ENCODE measurements at regions not wholly inside any gene's neighbourhood (a gene's known extent, or its start where the extent isn't known, plus 50 kb on each side); places are given as distances from the start of the nearest gene placed in this dataset.

GRCh38 chr13:85191996-85192718 is 607.1 kb downstream of the SLITRK6 start:
- H3K36me3 ChIP-seq (ENCODE audit: control insufficient read depth, low read depth, low read length), result no peaks in the 10 kb centered on the region
- no peak overlapping the region for H3K9ac ChIP-seq (ENCODE audit: low read length)
- no peak overlapping the region for H3K4me3 ChIP-seq (ENCODE audit: low read length)
- H3K27me3 ChIP-seq (ENCODE audit: control insufficient read depth, insufficient read depth, low read length), result no peaks in the 10 kb centered on the region
- H3K9me3 ChIP-seq (ENCODE audit: control insufficient read depth, low read depth, low read length), result no peaks in the 10 kb centered on the region
- no peaks in the 10 kb centered on the region for H3K4me1 ChIP-seq (ENCODE audit: control insufficient read depth, low read depth, low read length)
- H3K27ac ChIP-seq (ENCODE audit: low read length), result no peak overlapping the region

DNA sequence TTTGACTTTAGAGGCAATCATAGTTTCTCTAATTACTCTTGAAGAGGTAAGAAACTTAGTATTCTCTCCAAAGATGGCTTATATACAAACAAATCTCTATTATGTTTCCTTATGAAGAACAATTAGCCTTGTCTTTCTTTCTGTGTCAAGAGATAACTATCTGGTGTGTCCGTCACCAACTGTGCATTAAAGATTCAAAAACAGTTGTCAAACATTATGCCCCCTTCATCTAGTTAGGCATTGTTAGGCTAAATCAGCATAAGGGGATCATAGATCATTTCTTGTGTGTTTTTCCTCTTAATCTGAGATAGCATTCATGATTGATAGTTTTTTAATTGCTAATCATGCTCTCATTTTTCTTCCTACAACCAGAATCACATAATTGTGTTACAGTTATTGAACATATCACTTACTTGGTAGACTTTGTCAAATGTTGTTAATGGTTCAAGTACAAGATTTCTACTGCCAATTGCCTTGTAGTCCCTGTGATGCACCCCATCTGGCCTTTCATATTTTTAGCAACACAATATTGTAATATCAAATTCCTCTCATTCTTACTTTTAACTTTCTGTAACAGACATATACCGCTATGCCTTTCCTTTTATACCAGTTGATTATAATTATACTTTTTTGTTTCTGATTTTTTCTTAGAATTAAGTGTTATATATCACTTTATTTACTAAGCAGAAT is 612.7 kb downstream of the SLITRK6 start:
- Histone ChIP-seq H3K4me1 (ENCODE audit: control insufficient read depth, low read depth, low read length) (no peaks in the 10 kb centered on the region), H3K9me3 (ENCODE audit: control insufficient read depth, low read depth, low read length) (no peaks in the 10 kb centered on the region), H3K27me3 (ENCODE audit: control insufficient read depth, insufficient read depth, low read length) (no peaks in the 10 kb centered on the region)

DNA sequence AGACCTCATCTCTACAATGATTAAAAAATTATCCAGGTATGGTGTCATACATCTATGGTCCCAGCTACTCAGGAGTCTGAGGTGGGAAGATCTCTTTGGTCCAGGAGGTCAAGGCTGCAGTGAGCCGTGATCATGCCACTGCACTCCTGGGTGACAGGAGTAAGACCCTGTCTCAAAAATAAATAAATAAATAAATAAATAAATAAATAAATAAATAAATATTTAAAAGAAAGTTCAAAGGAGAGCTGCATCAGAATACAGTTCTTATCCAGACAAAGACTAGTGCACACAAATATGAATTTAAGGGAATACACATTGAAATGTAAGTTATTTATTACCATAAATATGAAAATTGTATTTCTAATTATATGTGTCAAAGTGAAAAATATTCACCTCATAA is 624.9 kb downstream of the SLITRK6 start:
- Histone ChIP-seq H3K4me3 (ENCODE audit: low read length) (no peak overlapping the region), H3K4me1 (ENCODE audit: control insufficient read depth, low read depth, low read length) (no peaks in the 10 kb centered on the region), H3K27ac (ENCODE audit: low read length) (no peak overlapping the region), H3K9me3 (ENCODE audit: control insufficient read depth, low read depth, low read length) (no peaks in the 10 kb centered on the region), H3K36me3 (ENCODE audit: control insufficient read depth, low read depth, low read length) (no peaks in the 10 kb centered on the region), H3K9ac (ENCODE audit: low read length) (no peak overlapping the region), H3K27me3 (ENCODE audit: control insufficient read depth, insufficient read depth, low read length) (no peaks in the 10 kb centered on the region)

More for the DNA sequence above, 612.7 kb downstream of the SLITRK6 start:
- H3K27ac ChIP-seq (ENCODE audit: low read length), result no peak overlapping the region
- H3K9ac ChIP-seq (ENCODE audit: low read length), result no peak overlapping the region
- no peak overlapping the region for H3K4me3 ChIP-seq (ENCODE audit: low read length)
- no peaks in the 10 kb centered on the region for H3K36me3 ChIP-seq (ENCODE audit: control insufficient read depth, low read depth, low read length)

DNA sequence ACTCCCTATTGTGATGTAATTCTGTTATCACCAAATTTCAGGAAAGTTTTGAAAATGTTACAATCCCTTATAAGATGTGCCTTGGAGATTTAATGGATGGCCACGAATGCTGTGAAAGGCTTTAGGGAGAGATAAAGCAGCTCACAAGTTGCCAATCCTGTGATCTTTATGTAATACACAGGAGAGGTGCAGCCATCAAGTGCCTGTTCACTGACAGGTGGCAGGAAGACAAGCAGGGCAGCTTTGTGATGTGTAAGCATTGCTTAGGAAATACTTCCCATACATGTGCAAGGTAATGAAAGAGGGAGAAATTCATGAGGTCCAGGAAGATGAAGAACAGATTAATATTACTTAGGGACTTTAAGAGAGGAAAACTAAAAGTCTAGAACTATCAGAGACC is 628.8 kb downstream of the SLITRK6 start:
- no peaks in the 10 kb centered on the region for H3K9me3 ChIP-seq (ENCODE audit: control insufficient read depth, low read depth, low read length)
- no peaks in the 10 kb centered on the region for H3K27me3 ChIP-seq (ENCODE audit: control insufficient read depth, insufficient read depth, low read length)
- H3K4me3 ChIP-seq (ENCODE audit: low read length), result no peak overlapping the region
- H3K27ac ChIP-seq (ENCODE audit: low read length), result no peak overlapping the region
- H3K9ac ChIP-seq (ENCODE audit: low read length), result no peak overlapping the region
- H3K36me3 ChIP-seq (ENCODE audit: control insufficient read depth, low read depth, low read length), result no peaks in the 10 kb centered on the region
- no peaks in the 10 kb centered on the region for H3K4me1 ChIP-seq (ENCODE audit: control insufficient read depth, low read depth, low read length)

DNA sequence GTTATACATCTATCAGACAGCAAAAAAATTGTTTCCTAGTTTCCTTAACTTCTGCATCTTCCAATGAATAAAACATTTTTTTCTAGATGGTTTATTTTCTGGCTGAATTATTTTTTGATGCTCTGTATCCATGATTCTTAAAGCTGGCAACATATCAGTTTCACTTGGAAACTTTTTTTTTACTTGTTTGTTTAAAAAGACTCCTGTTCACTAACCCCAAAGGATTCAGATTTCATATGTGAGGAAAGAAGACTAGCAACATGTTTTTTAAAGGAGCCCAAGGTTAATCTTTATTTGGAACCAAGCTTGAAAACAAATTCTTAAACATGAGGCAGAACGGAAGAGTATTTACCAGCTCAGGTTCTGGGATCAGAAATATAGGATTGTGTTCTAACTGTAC is 632.3 kb downstream of the SLITRK6 start:
- no peaks in the 10 kb centered on the region for H3K4me1 ChIP-seq (ENCODE audit: control insufficient read depth, low read depth, low read length)
- H3K27ac ChIP-seq (ENCODE audit: low read length), result no peak overlapping the region
- H3K9me3 ChIP-seq (ENCODE audit: control insufficient read depth, low read depth, low read length), result peaks cover 5% of the 10 kb centered on the region
- H3K27me3 ChIP-seq (ENCODE audit: control insufficient read depth, insufficient read depth, low read length), result no peaks in the 10 kb centered on the region
- H3K4me3 ChIP-seq (ENCODE audit: low read length), result no peak overlapping the region
- no peak overlapping the region for H3K9ac ChIP-seq (ENCODE audit: low read length)
- H3K36me3 ChIP-seq (ENCODE audit: control insufficient read depth, low read depth, low read length), result no peaks in the 10 kb centered on the region

GRCh38 chr13:85163063-85163462 is 636.2 kb downstream of the SLITRK6 start:
- Histone ChIP-seq H3K4me3 (ENCODE audit: low read length) (no peak overlapping the region), H3K27me3 (ENCODE audit: control insufficient read depth, insufficient read depth, low read length) (no peaks in the 10 kb centered on the region), H3K27ac (ENCODE audit: low read length) (no peak overlapping the region), H3K9me3 (ENCODE audit: control insufficient read depth, low read depth, low read length) (peaks cover 5% of the 10 kb centered on the region), H3K4me1 (ENCODE audit: control insufficient read depth, low read depth, low read length) (no peaks in the 10 kb centered on the region), H3K9ac (ENCODE audit: low read length) (no peak overlapping the region), H3K36me3 (ENCODE audit: control insufficient read depth, low read depth, low read length) (no peaks in the 10 kb centered on the region)

DNA sequence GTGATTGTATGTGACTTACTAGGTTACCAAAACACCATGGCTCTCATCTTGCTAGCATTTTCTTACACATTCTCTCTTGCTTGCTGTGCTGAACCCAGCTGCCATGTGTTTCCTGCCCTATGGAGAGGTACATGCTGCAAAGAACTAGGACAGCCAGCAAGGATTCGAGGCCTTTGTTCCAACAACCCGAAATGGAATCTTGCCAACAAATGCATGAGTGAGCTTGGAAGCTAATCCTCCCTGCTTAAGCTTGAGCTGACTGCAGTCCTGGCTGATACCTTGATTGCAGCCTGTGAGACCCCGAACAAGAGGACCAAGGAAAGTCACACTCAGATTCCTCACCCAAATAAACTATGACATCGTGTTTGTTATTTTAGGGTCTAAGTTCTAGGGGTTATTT is 651.2 kb downstream of the SLITRK6 start:
- H3K4me3 ChIP-seq (ENCODE audit: low read length), result no peak overlapping the region
- no peak overlapping the region for H3K27ac ChIP-seq (ENCODE audit: low read length)
- H3K27me3 ChIP-seq (ENCODE audit: control insufficient read depth, insufficient read depth, low read length), result no peaks in the 10 kb centered on the region
- H3K36me3 ChIP-seq (ENCODE audit: control insufficient read depth, low read depth, low read length), result no peaks in the 10 kb centered on the region
- no peak overlapping the region for H3K9ac ChIP-seq (ENCODE audit: low read length)
- H3K9me3 ChIP-seq (ENCODE audit: control insufficient read depth, low read depth, low read length), result no peaks in the 10 kb centered on the region
- H3K4me1 ChIP-seq (ENCODE audit: control insufficient read depth, low read depth, low read length), result no peaks in the 10 kb centered on the region

GRCh38 chr13:85142351-85142927 is 656.8 kb downstream of the SLITRK6 start:
- Histone ChIP-seq H3K4me1 (ENCODE audit: control insufficient read depth, low read depth, low read length) (peaks cover 15% of the 10 kb centered on the region), H3K36me3 (ENCODE audit: control insufficient read depth, low read depth, low read length) (no peaks in the 10 kb centered on the region), H3K27me3 (ENCODE audit: control insufficient read depth, insufficient read depth, low read length) (no peaks in the 10 kb centered on the region), H3K27ac (ENCODE audit: low read length) (no peak overlapping the region), H3K4me3 (ENCODE audit: low read length) (no peak overlapping the region), H3K9ac (ENCODE audit: low read length) (no peak overlapping the region), H3K9me3 (ENCODE audit: control insufficient read depth, low read depth, low read length) (no peaks in the 10 kb centered on the region)

GRCh38 chr13:85141401-85141800 is 657.8 kb downstream of the SLITRK6 start:
- H3K4me1 ChIP-seq (ENCODE audit: control insufficient read depth, low read depth, low read length), result peaks cover 15% of the 10 kb centered on the region
- H3K9me3 ChIP-seq (ENCODE audit: control insufficient read depth, low read depth, low read length), result no peaks in the 10 kb centered on the region
- H3K27ac ChIP-seq (ENCODE audit: low read length), result no peak overlapping the region
- no peaks in the 10 kb centered on the region for H3K27me3 ChIP-seq (ENCODE audit: control insufficient read depth, insufficient read depth, low read length)
- H3K36me3 ChIP-seq (ENCODE audit: control insufficient read depth, low read depth, low read length), result no peaks in the 10 kb centered on the region
- H3K4me3 ChIP-seq (ENCODE audit: low read length), result no peak overlapping the region
- no peak overlapping the region for H3K9ac ChIP-seq (ENCODE audit: low read length)

GRCh38 chr13:85140192-85140591 is 659.0 kb downstream of the SLITRK6 start:
- no peak overlapping the region for H3K27ac ChIP-seq (ENCODE audit: low read length)
- H3K4me3 ChIP-seq (ENCODE audit: low read length), result no peak overlapping the region
- H3K9ac ChIP-seq (ENCODE audit: low read length), result no peak overlapping the region
- H3K4me1 ChIP-seq (ENCODE audit: control insufficient read depth, low read depth, low read length), result peaks cover 15% of the 10 kb centered on the region
- no peaks in the 10 kb centered on the region for H3K9me3 ChIP-seq (ENCODE audit: control insufficient read depth, low read depth, low read length)
- no peaks in the 10 kb centered on the region for H3K27me3 ChIP-seq (ENCODE audit: control insufficient read depth, insufficient read depth, low read length)
- no peaks in the 10 kb centered on the region for H3K36me3 ChIP-seq (ENCODE audit: control insufficient read depth, low read depth, low read length)

- Histone ChIP-seq H3K4me3 (ENCODE audit: low read length) (no peak overlapping the region), H3K9me3 (ENCODE audit: control insufficient read depth, low read depth, low read length) (no peaks in the 10 kb centered on the region), H3K9ac (ENCODE audit: low read length) (no peak overlapping the region), H3K27me3 (ENCODE audit: control insufficient read depth, insufficient read depth, low read length) (no peaks in the 10 kb centered on the region), H3K27ac (ENCODE audit: low read length) (no peak overlapping the region), H3K4me1 (ENCODE audit: control insufficient read depth, low read depth, low read length) (peaks cover 15% of the 10 kb centered on the region), H3K36me3 (ENCODE audit: control insufficient read depth, low read depth, low read length) (no peaks in the 10 kb centered on the region)
These were observed 661.7 kb downstream of the SLITRK6 start for GRCh38 chr13:85137516-85137915.

- Histone ChIP-seq H3K36me3 (ENCODE audit: control insufficient read depth, low read depth, low read length) (no peaks in the 10 kb centered on the region), H3K4me3 (ENCODE audit: low read length) (no peak overlapping the region), H3K27ac (ENCODE audit: low read length) (no peak overlapping the region), H3K27me3 (ENCODE audit: control insufficient read depth, insufficient read depth, low read length) (no peaks in the 10 kb centered on the region), H3K9me3 (ENCODE audit: control insufficient read depth, low read depth, low read length) (no peaks in the 10 kb centered on the region), H3K9ac (ENCODE audit: low read length) (no peak overlapping the region), H3K4me1 (ENCODE audit: control insufficient read depth, low read depth, low read length) (no peaks in the 10 kb centered on the region)
These were observed 666.2 kb downstream of the SLITRK6 start for GRCh38 chr13:85132986-85133385.

All from iPS-18a (cell line).